HepG2 (cell line): ENCODE measurements at regions not wholly inside any gene's neighbourhood (a gene's known extent, or its start where the extent isn't known, plus 50 kb on each side); places are given as distances from the start of the nearest gene placed in this dataset.

Experiments used
- ATAC-seq: fragments of 200-7000 bp; cut with Tn5 transposase; 3 replicates; pipeline ENCODE4 v1.9.1; 2020; ENCODE audit warnings: mild to moderate bottlenecking, moderate library complexity
- BruUV-seq: library from RNA; stranded (reverse); fragments of 400-500 nt; replicated peaks from 2 replicates; lab custom pipeline; 2021; lab: Mats Ljungman, UMichigan
- CTCF ChIA-PET: fragments of 300-600 bp; formaldehyde crosslinking; extraction: SDS; loops from one replicate; lab custom pipeline; 2021; ENCODE audit warnings: low total read pairs, inconsistent platforms, low intra/inter-chr PET ratio; lab: Yijun Ruan, JAX
- POLR2A ChIA-PET: fragments of 350-600 bp; sonication (Branson Sonifier 250); formaldehyde crosslinking; loops from one replicate; lab custom pipeline; 2020; ENCODE audit warnings: antibody characterized with exemption, inconsistent platforms; lab: Yijun Ruan, JAX
- DNase-seq: peaks from one replicate; pipeline ENCODE4 v3.0.0-alpha.2; 2015; ENCODE audit warnings: low spot score
- FAIRE-seq: peaks from 3 replicates; lab custom pipeline; 2011; peaks lifted over from hg19 to GRCh38; lab: Jason Lieb, UNC
- H2AFZ ChIP-seq: one replicate; pipeline ENCODE4 v1.6.1; 2011; ENCODE audit warnings: low read length, inconsistent platforms
- H3K27ac ChIP-seq: fragments of 300-600 bp; 3 replicates; pipeline ENCODE4 v1.8.0; 2011; ENCODE audit warnings: mixed run types, mild to moderate bottlenecking, mixed read lengths, low read length, inconsistent platforms; ENCODE audit not compliant: insufficient read depth; ENCODE audit errors: extremely low read length
- H3K27me3 ChIP-seq, 2 experiments: fragments of 200-600 bp in 1 of 2; 2 replicates in 1 of 2; 3 replicates in 1 of 2; pipeline versions ENCODE4 v1.6.0 to v1.8.0; 2011; ENCODE audit warnings: low read length in 2 of 2, mild to moderate bottlenecking in 2 of 2, moderate library complexity in 2 of 2, inconsistent platforms in 1 of 2; ENCODE audit not compliant: insufficient read depth in 2 of 2, control insufficient read depth in 1 of 2
- H3K36me3 ChIP-seq, 2 experiments: fragments of 200-600 bp in 1 of 2; replicated peaks in 1 of 2; 2 replicates in 1 of 2; 3 replicates in 1 of 2; pipeline versions ENCODE4 v1.5.1 to v1.8.0; 2011; ENCODE audit warnings: low read length in 2 of 2, inconsistent platforms in 1 of 2; ENCODE audit not compliant: insufficient read depth in 2 of 2, control insufficient read depth in 1 of 2
- H3K4me1 ChIP-seq: 2 replicates; pipeline ENCODE4 v1.5.1; 2012; ENCODE audit warnings: low read length, inconsistent platforms; ENCODE audit not compliant: insufficient read depth
- H3K4me2 ChIP-seq: 2 replicates; pipeline ENCODE4 v1.6.0; 2011; ENCODE audit warnings: low read depth, low read length, inconsistent platforms
- H3K4me3 ChIP-seq, 3 experiments: fragments of 200-600 bp in 1 of 3; sonication (generic), shearing (Covaris generic) in 1 of 3; replicated peaks in 1 of 3; 2 replicates each; pipeline ENCODE4 v1.5.1; 2011 to 2016; ENCODE audit warnings: low read length in 3 of 3, inconsistent platforms in 2 of 3, low read depth in 2 of 3, mild to moderate bottlenecking in 2 of 3, control low read depth in 1 of 3, mixed read lengths in 1 of 3; ENCODE audit not compliant: insufficient read depth in 1 of 3
- H3K79me2 ChIP-seq: one replicate; pipeline ENCODE4 v1.6.1; 2011; ENCODE audit warnings: low read length, inconsistent platforms; ENCODE audit not compliant: insufficient read depth
- H3K9ac ChIP-seq: 2 replicates; pipeline ENCODE4 v1.6.0; 2011; ENCODE audit warnings: mild to moderate bottlenecking, low read depth, low read length, inconsistent platforms; ENCODE audit not compliant: insufficient read depth
- H3K9me3 ChIP-seq: 2 replicates; pipeline ENCODE4 v1.5.1; 2012; ENCODE audit warnings: mild to moderate bottlenecking, low read length
- H4K20me1 ChIP-seq: 2 replicates; pipeline ENCODE4 v1.6.0; 2011; ENCODE audit warnings: inconsistent platforms, mild to moderate bottlenecking, low read length, moderate library complexity; ENCODE audit not compliant: insufficient read depth
- HNRNPL ChIP-seq: fragments of 200-400 bp; formaldehyde crosslinking; IDR thresholded peaks from 2 replicates; pipeline ENCODE4 v1.6.1; 2017; ENCODE audit warnings: mild to moderate bottlenecking, low read depth, low read length
- MATR3 ChIP-seq: sonication (generic); formaldehyde crosslinking; IDR thresholded peaks from 2 replicates; pipeline ENCODE4 v1.4.0; 2020; ENCODE audit warnings: missing genetic modification reagents
- NR2F6 ChIP-seq, 2 experiments: IDR thresholded peaks; 2 replicates each; pipeline ENCODE4 v1.6.1; 2016; ENCODE audit warnings: antibody characterized with exemption in 1 of 2, mild to moderate bottlenecking in 1 of 2
- PHF5A ChIP-seq: IDR thresholded peaks from one replicate; pipeline ENCODE4 v1.6.1; 2018; ENCODE audit warnings: low read depth, missing genetic modification reagents; ENCODE audit not compliant: unreplicated experiment
- ZMAT3 ChIP-seq: sonication (generic); formaldehyde crosslinking; conservative IDR thresholded peaks from 2 replicates; pipeline ENCODE4 v1.7.0; 2021; ENCODE audit warnings: missing genetic modification reagents
- ZNF549 ChIP-seq: sonication (generic); formaldehyde crosslinking; IDR thresholded peaks from 2 replicates; pipeline ENCODE4 v1.5.0; 2020; ENCODE audit warnings: missing genetic modification reagents
- ZNF749 ChIP-seq: sonication (generic); formaldehyde crosslinking; IDR thresholded peaks from 2 replicates; pipeline ENCODE4 v1.8.0; 2022; ENCODE audit warnings: mild to moderate bottlenecking, missing genetic modification reagents, moderate library complexity, borderline replicate concordance
- ZNF75D ChIP-seq: sonication (generic); formaldehyde crosslinking; IDR thresholded peaks from 2 replicates; pipeline ENCODE4 v1.8.1; 2023; ENCODE audit warnings: missing genetic modification reagents, mild to moderate bottlenecking, borderline replicate concordance
- WGBS: methylation state at CpG from one replicate; pipeline ENCODE4 v1.1.6; 2017; ENCODE audit warnings: low lambda C conversion rate; 5-methylcytosine and 5-hydroxymethylcytosine counted together
- in situ Hi-C: cut with HindIII; loops from 2 replicates; pipeline ENCODE4 v1.10.0; 2017; ENCODE audit warnings: low pct_unique_long_range_greater_than_20kb; ENCODE audit not compliant: extremely low pct_ligation_motif_present
- intact Hi-C: fragments of 100-400 bp; cut with micrococcal nuclease; formaldehyde crosslinking; loops from one replicate; pipeline ENCODE4 v1.10.0; 2022; ENCODE audit not compliant: unreplicated experiment
- TF ChIP-seq, protein P1 (sequence below): sonication (generic); formaldehyde crosslinking; IDR thresholded peaks from 2 replicates; pipeline ENCODE4 v1.4.0; 2020; ENCODE audit warnings: missing genetic modification reagents

DNA sequence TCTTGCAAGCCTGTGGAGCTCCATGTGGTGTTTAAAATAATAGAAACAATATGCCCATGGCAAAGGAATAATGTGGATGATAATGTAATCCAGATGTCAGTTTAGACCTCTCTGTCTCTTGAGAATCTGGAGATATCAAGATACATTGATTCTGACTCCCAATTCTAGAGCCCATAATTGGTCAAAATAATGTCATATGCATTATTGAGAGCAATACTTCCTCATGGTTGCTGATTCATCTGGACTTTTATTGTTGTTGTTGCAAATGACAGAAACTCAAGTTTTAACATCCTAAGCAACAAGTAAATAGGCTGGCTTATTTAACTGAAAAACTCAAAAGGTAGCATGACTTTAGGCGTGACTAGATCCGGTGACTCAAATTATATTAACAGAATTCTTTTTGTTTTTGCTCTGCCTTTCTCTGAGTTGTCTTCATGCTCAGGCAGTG is 152.1 kb downstream of the PCSK1 start:
- Histone ChIP-seq H4K20me1 (no peaks in the 10 kb centered on the region), H3K36me3 (no peaks in the 10 kb centered on the region), H3K4me2 (no peak overlapping the region), H3K4me3 (no peak overlapping the region), H2AFZ (no peak overlapping the region), H3K4me1 (peaks cover 29% of the 10 kb centered on the region), H3K9me3 (no peaks in the 10 kb centered on the region), H3K9ac (no peak overlapping the region), H3K27ac (no peak overlapping the region), H3K79me2 (no peaks in the 10 kb centered on the region), H3K27me3 (no peaks in the 10 kb centered on the region)
- WGBS, result 94% methylated on average over 2 of the region's 2 CpGs
- intact Hi-C loops, result no loop called here
- BruUV-seq, result no TSS peak
- ChIA-PET POLR2A (no interaction called here), CTCF (no interaction called here)
- ATAC-seq (no peak), DNase-seq (no peak), FAIRE-seq (no peak)
- TF ChIP-seq NR2F6 (IDR thresholded peaks at IDR 0.05), result no peak
- TF ChIP-seq NR2F6 (CRISPR knock-in tag; IDR thresholded peaks at IDR 0.05), result no peak
- TF ChIP-seq ZNF549 (CRISPR knock-in tag), result no peak
- TF ChIP-seq PHF5A (CRISPR knock-in tag), result no peak
- TF ChIP-seq HNRNPL, result no peak
- TF ChIP-seq ZNF749 (CRISPR knock-in tag), result no peak
- TF ChIP-seq ZNF75D (CRISPR knock-in tag), result no peak
- no peak for TF ChIP-seq MATR3 (CRISPR knock-in tag)
- no peak for TF ChIP-seq ZMAT3 (CRISPR knock-in tag)
- TF ChIP-seq, protein P1, sequence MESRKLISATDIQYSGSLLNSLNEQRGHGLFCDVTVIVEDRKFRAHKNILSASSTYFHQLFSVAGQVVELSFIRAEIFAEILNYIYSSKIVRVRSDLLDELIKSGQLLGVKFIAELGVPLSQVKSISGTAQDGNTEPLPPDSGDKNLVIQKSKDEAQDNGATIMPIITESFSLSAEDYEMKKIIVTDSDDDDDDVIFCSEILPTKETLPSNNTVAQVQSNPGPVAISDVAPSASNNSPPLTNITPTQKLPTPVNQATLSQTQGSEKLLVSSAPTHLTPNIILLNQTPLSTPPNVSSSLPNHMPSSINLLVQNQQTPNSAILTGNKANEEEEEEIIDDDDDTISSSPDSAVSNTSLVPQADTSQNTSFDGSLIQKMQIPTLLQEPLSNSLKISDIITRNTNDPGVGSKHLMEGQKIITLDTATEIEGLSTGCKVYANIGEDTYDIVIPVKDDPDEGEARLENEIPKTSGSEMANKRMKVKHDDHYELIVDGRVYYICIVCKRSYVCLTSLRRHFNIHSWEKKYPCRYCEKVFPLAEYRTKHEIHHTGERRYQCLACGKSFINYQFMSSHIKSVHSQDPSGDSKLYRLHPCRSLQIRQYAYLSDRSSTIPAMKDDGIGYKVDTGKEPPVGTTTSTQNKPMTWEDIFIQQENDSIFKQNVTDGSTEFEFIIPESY (CRISPR knock-in tag), result no peak
- in situ Hi-C loops, result no loop called here
